Suprapubic skin (tissue), 4 donors: ENCODE measurements at regions not wholly inside any gene's neighbourhood (a gene's known extent, or its start where the extent isn't known, plus 50 kb on each side); places are given as distances from the start of the nearest gene placed in this dataset.

Experiments used
- DNase-seq, 2 donors: peaks; one replicate each; pipeline ENCODE4 v3.0.0-alpha.2; 2019; ENCODE audit warnings: low spot score in 2 of 2
- H3K27ac ChIP-seq: fragments of 200-600 bp; sonication (generic); one replicate; pipeline ENCODE4 v1.5.1; 2019
- H3K27me3 ChIP-seq: fragments of 200-600 bp; sonication (generic); one replicate; pipeline ENCODE4 v1.5.1; 2019
- H3K36me3 ChIP-seq: fragments of 200-600 bp; sonication (generic); one replicate; pipeline ENCODE4 v1.5.1; 2019
- H3K4me1 ChIP-seq: fragments of 200-600 bp; sonication (generic); one replicate; pipeline ENCODE4 v1.5.1; 2019
- H3K4me3 ChIP-seq: fragments of 200-600 bp; sonication (generic); one replicate; pipeline ENCODE4 v1.5.1; 2019; ENCODE audit warnings: mild to moderate bottlenecking
- H3K9me3 ChIP-seq: fragments of 200-600 bp; sonication (generic); one replicate; pipeline ENCODE4 v1.5.1; 2019
- CTCF ChIP-seq, 2 donors: fragments of 200-600 bp in 1 of 2; fragments of 450-650 bp in 1 of 2; sonication (generic) in 1 of 2; IDR thresholded peaks; one replicate each; pipeline ENCODE4 v1.5.1; 2016 to 2019; ENCODE audit warnings: antibody characterized with exemption in 2 of 2, mild to moderate bottlenecking in 1 of 2, moderate library complexity in 1 of 2
- EP300 ChIP-seq: sonication (generic); formaldehyde crosslinking; IDR thresholded peaks from one replicate; pipeline ENCODE4 v1.6.1; 2017; ENCODE audit warnings: antibody characterized with exemption
- POLR2A ChIP-seq, 2 donors: fragments of 450-650 bp; IDR thresholded peaks; one replicate each; pipeline ENCODE4 v1.6.1; 2017; ENCODE audit warnings: antibody characterized with exemption in 2 of 2, mild to moderate bottlenecking in 2 of 2, moderate library complexity in 2 of 2
- POLR2AphosphoS5 ChIP-seq, 3 donors: sonication (generic); formaldehyde crosslinking; IDR thresholded peaks; one replicate each; pipeline ENCODE4 v1.6.1; 2017; ENCODE audit warnings: antibody characterized with exemption in 3 of 3
- WGBS: methylation state at CpG from one replicate; pipeline ENCODE4 v1.1.5; 2018; 5-methylcytosine and 5-hydroxymethylcytosine counted together

- DNase-seq: no peak
- no peak for TF ChIP-seq POLR2AphosphoS5 (IDR thresholded peaks at IDR 0.05)
- TF ChIP-seq POLR2A (IDR thresholded peaks at IDR 0.05): no peak
- TF ChIP-seq CTCF (IDR thresholded peaks at IDR 0.05): no peak
- TF ChIP-seq EP300: no peak
- no peaks in the 10 kb centered on the region for H3K9me3 ChIP-seq
- H3K4me1 ChIP-seq: no peaks in the 10 kb centered on the region
- no peak overlapping the region for H3K27ac ChIP-seq
- H3K4me3 ChIP-seq: no peak overlapping the region
- WGBS: 54% methylated on average over 2 of the region's 2 CpGs
- no peaks in the 10 kb centered on the region for H3K36me3 ChIP-seq
- H3K27me3 ChIP-seq: peaks cover 4% of the 10 kb centered on the region
Measured at GRCh38 chr1:57637155-57637554, 213.3 kb upstream of the DAB1 start.

GRCh38 chr1:57633881-57634280, 210.0 kb upstream of the DAB1 start:
- 72% methylated on average over 3 of the region's 3 CpGs for WGBS
- TF ChIP-seq POLR2A (IDR thresholded peaks at IDR 0.05) (no peak), EP300 (no peak), CTCF (IDR thresholded peaks at IDR 0.05) (no peak), POLR2AphosphoS5 (IDR thresholded peaks at IDR 0.05) (no peak)

GRCh38 chr1:57633056-57633455, 209.2 kb upstream of the DAB1 start:
- Histone ChIP-seq H3K4me3 (no peak overlapping the region), H3K36me3 (no peaks in the 10 kb centered on the region), H3K27me3 (peaks cover 4% of the 10 kb centered on the region), H3K4me1 (no peaks in the 10 kb centered on the region), H3K9me3 (no peaks in the 10 kb centered on the region), H3K27ac (no peak overlapping the region)
- DNase-seq: no peak
- TF ChIP-seq EP300 (no peak), POLR2A (IDR thresholded peaks at IDR 0.05) (no peak), POLR2AphosphoS5 (IDR thresholded peaks at IDR 0.05) (no peak), CTCF (IDR thresholded peaks at IDR 0.05) (no peak)
- WGBS: 52% methylated on average over 4 of the region's 4 CpGs

More at GRCh38 chr1:57633881-57634280, 210.0 kb upstream of the DAB1 start:
- Histone ChIP-seq H3K36me3 (no peaks in the 10 kb centered on the region), H3K9me3 (no peaks in the 10 kb centered on the region), H3K27me3 (peaks cover 4% of the 10 kb centered on the region), H3K27ac (no peak overlapping the region), H3K4me1 (no peaks in the 10 kb centered on the region), H3K4me3 (no peak overlapping the region)
- no peak for DNase-seq

- Histone ChIP-seq H3K27ac (no peak overlapping the region), H3K9me3 (no peaks in the 10 kb centered on the region), H3K4me3 (no peak overlapping the region), H3K27me3 (peaks cover 4% of the 10 kb centered on the region), H3K36me3 (no peaks in the 10 kb centered on the region), H3K4me1 (no peaks in the 10 kb centered on the region)
- DNase-seq: no peak
- TF ChIP-seq POLR2AphosphoS5 (IDR thresholded peaks at IDR 0.05) (no peak), CTCF (IDR thresholded peaks at IDR 0.05) (no peak), POLR2A (IDR thresholded peaks at IDR 0.05) (no peak), EP300 (no peak)
- 63% methylated on average over 3 of the region's 3 CpGs for WGBS
Measured at GRCh38 chr1:57632401-57632800, 208.5 kb upstream of the DAB1 start.

GRCh38 chr1:57627612-57628011, 203.8 kb upstream of the DAB1 start:
- TF ChIP-seq POLR2A (IDR thresholded peaks at IDR 0.05) (no peak), POLR2AphosphoS5 (IDR thresholded peaks at IDR 0.05) (no peak), EP300 (no peak), CTCF (IDR thresholded peaks at IDR 0.05) (no peak)
- Histone ChIP-seq H3K27ac (no peak overlapping the region), H3K4me1 (no peaks in the 10 kb centered on the region), H3K27me3 (no peaks in the 10 kb centered on the region), H3K9me3 (no peaks in the 10 kb centered on the region), H3K4me3 (no peak overlapping the region), H3K36me3 (no peaks in the 10 kb centered on the region)
- no peak for DNase-seq
